ENCODE measurements at regions not wholly inside any gene's neighbourhood (a gene's known extent, or its start where the extent isn't known, plus 50 kb on each side); places are given as distances from the start of the nearest gene placed in this dataset.

DNA sequence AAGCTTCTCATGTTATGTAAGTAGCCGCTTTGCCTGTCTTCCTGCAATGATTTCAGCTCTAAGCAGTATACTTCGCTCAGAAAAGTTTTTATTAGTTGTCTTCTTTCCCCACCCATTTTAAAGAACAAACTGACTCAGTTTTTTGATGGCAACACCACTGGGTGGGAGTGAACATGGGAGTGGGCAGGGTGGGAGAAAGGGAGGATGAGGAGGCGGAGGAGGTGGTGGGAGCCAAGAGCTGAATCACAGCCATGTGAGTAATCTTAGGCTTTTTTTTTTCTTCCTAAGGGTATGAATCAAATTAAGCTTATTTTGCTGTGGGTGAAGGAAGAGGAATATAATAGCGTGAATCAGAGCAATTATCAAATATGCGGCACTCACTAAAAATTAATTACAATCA is 574.3 kb upstream of the DIPK2B start:
- no peaks in the 10 kb centered on the region for H3K36me3 ChIP-seq
- intact Hi-C loops (cut with DNase I) = no loop called here
- no peaks in the 10 kb centered on the region for H3K9me3 ChIP-seq
- FAIRE-seq = peak; percentile 80
- peaks cover 0 to 17% (median 0%) of the 10 kb centered on the region in 4 donors for H3K27me3 ChIP-seq
- DNase-seq = no peak
- no peak for ATAC-seq
- no peak overlapping the region for H3K27ac ChIP-seq
- H3K4me1 ChIP-seq = peaks cover 0 to 4% (median 0%) of the 10 kb centered on the region in 3 donors
- WGBS, 2 donors = 73 to 77% methylated on average over 4 to 5 of the region's 5 CpGs
- no peak for TF ChIP-seq CTCF (IDR thresholded peaks at IDR 0.05)
- H3K4me3 ChIP-seq = no peak overlapping the region

GRCh38 chrX:45773572-45773971 is 572.9 kb upstream of the DIPK2B start:
- ATAC-seq (no peak), FAIRE-seq (no peak), DNase-seq (no peak)
- 63 to 74% methylated on average over 4 of the region's 4 CpGs for WGBS, 2 donors
- Histone ChIP-seq H3K4me1 (peaks cover 0 to 4% (median 3%) of the 10 kb centered on the region in 3 donors), H3K4me3 (no peak overlapping the region), H3K36me3 (no peaks in the 10 kb centered on the region), H3K27ac (no peak overlapping the region), H3K27me3 (peaks cover 0 to 17% (median under 1%) of the 10 kb centered on the region in 4 donors), H3K9me3 (no peaks in the 10 kb centered on the region)
- TF ChIP-seq CTCF (IDR thresholded peaks at IDR 0.05) = no peak
- intact Hi-C loops (cut with DNase I) = no loop called here

GRCh38 chrX:45771560-45772340 is 571.1 kb upstream of the DIPK2B start:
- H3K36me3 ChIP-seq = no peaks in the 10 kb centered on the region
- H3K27ac ChIP-seq = peak overlapping the region in 2 of 4 donors; percentile 74 to 78
- peak; percentile 66 for FAIRE-seq
- H3K4me3 ChIP-seq = no peak overlapping the region
- intact Hi-C loops (cut with DNase I) = no loop called here
- peak in 1 of 6 donors; percentile 58 for DNase-seq
- H3K27me3 ChIP-seq = peaks cover 0 to 17% (median 1%) of the 10 kb centered on the region in 4 donors
- 42 to 62% methylated on average over 7 of the region's 7 CpGs for WGBS, 2 donors
- H3K9me3 ChIP-seq = no peaks in the 10 kb centered on the region
- peaks cover 0 to 4% (median 3%) of the 10 kb centered on the region in 3 donors for H3K4me1 ChIP-seq
- no peak for TF ChIP-seq CTCF (IDR thresholded peaks at IDR 0.05)
- ATAC-seq = peak in 1 of 4 donors; percentile 21

DNA sequence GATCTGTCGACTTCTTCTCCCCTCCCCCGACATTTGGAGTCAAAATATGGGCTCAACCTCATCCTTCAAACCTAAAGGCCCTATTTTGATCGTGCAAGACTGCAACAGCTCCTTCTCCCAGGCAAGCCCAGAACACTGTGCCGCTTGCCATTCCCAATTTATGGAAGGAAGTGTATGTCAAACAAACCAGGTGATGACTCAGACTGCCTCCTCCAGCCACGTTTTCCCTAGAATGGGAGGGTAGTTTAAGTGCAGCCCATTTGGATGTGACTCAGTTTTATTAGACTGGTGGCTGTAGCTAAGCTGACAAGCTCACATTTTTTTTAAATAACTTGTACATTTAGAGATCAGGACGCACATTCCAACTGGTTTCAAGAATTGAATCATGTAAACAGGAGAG is 570.4 kb upstream of the DIPK2B start:
- H3K27me3 ChIP-seq = peaks cover 0 to 11% (median 1%) of the 10 kb centered on the region in 4 donors
- intact Hi-C loops (cut with DNase I) = no loop called here
- peak in 3 of 4 donors; percentile 8 to 51 (median 19) for ATAC-seq
- peak in 1 of 6 donors; percentile 18 for DNase-seq
- FAIRE-seq = no peak
- 31 to 35% methylated on average over 6 of the region's 6 CpGs for WGBS, 2 donors
- H3K27ac ChIP-seq = peak overlapping the region in 2 of 4 donors; percentile 74 to 78
- TF ChIP-seq CTCF (IDR thresholded peaks at IDR 0.05) = no peak
- peak overlapping the region in 1 of 4 donors; percentile 22 for H3K4me3 ChIP-seq
- H3K9me3 ChIP-seq = no peaks in the 10 kb centered on the region
- peaks cover 0 to 4% (median 3%) of the 10 kb centered on the region in 3 donors for H3K4me1 ChIP-seq
- no peaks in the 10 kb centered on the region for H3K36me3 ChIP-seq
